Erythroblast (primary cell): ENCODE measurements at regions not wholly inside any gene's neighbourhood (a gene's known extent, or its start where the extent isn't known, plus 50 kb on each side); places are given as distances from the start of the nearest gene placed in this dataset.

Source experiments
- GATA1 ChIP-seq: IDR thresholded peaks from 2 replicates; pipeline ENCODE4 v1.6.1; 2011; ENCODE audit warnings: low read depth, mild to moderate bottlenecking, control low read depth, low read length, moderate library complexity
- POLR2A ChIP-seq: IDR thresholded peaks from 2 replicates; pipeline ENCODE4 v1.6.1; 2011; ENCODE audit warnings: mild to moderate bottlenecking, low read length

GRCh38 chr2:144593803-144594202 lies 73.9 kb upstream of the ZEB2 start:
- TF ChIP-seq POLR2A (no peak), GATA1 (no peak)
